Breast epithelium (tissue), 3 donors: ENCODE measurements at regions not wholly inside any gene's neighbourhood (a gene's known extent, or its start where the extent isn't known, plus 50 kb on each side); places are given as distances from the start of the nearest gene placed in this dataset.

Experiments used
- POLR2A ChIP-seq: fragments of 450-650 bp; IDR thresholded peaks from one replicate; pipeline ENCODE4 v1.6.1; 2016; ENCODE audit warnings: antibody characterized with exemption, mild to moderate bottlenecking, moderate library complexity
- POLR2AphosphoS5 ChIP-seq, 3 donors: sonication (generic); formaldehyde crosslinking; IDR thresholded peaks; one replicate each; pipeline ENCODE4 v1.6.1; 2017; ENCODE audit warnings: antibody characterized with exemption in 3 of 3
- TF ChIP-seq, protein P1 (sequence below), 3 donors: fragments of 450-650 bp; IDR thresholded peaks; one replicate each; pipeline ENCODE4 v1.5.1; 2016 to 2017; ENCODE audit warnings: antibody characterized with exemption in 3 of 3, mild to moderate bottlenecking in 3 of 3, moderate library complexity in 3 of 3

DNA sequence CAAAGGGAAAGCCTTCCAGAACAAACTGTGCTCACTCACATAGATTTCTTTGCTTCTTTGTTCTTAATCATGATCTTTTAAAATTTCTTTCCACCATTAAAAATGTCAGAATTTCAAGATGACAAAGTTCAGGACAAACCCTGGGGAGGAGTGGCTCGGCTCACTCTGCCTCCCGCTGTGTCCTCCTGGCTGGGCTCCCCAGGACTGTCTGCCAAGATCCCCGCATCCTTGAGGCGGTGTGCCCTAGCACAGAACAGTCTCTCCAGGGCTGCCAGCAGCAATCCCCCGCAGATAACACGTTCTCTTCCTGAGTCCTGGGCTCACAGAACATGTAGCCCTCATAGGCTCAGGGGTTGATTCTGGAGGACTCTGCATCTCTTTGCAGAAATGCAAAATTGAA is 98.4 kb upstream of the KCNG1 start:
- TF ChIP-seq, protein P1, sequence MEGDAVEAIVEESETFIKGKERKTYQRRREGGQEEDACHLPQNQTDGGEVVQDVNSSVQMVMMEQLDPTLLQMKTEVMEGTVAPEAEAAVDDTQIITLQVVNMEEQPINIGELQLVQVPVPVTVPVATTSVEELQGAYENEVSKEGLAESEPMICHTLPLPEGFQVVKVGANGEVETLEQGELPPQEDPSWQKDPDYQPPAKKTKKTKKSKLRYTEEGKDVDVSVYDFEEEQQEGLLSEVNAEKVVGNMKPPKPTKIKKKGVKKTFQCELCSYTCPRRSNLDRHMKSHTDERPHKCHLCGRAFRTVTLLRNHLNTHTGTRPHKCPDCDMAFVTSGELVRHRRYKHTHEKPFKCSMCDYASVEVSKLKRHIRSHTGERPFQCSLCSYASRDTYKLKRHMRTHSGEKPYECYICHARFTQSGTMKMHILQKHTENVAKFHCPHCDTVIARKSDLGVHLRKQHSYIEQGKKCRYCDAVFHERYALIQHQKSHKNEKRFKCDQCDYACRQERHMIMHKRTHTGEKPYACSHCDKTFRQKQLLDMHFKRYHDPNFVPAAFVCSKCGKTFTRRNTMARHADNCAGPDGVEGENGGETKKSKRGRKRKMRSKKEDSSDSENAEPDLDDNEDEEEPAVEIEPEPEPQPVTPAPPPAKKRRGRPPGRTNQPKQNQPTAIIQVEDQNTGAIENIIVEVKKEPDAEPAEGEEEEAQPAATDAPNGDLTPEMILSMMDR (IDR thresholded peaks at IDR 0.05) = no peak
- TF ChIP-seq POLR2A = no peak
- TF ChIP-seq POLR2AphosphoS5 (IDR thresholded peaks at IDR 0.05) = no peak
